H1 (cell line): ENCODE measurements at regions not wholly inside any gene's neighbourhood (a gene's known extent, or its start where the extent isn't known, plus 50 kb on each side); places are given as distances from the start of the nearest gene placed in this dataset.

Experiments used
- CTCF ChIA-PET: fragments of 300-600 bp; sonication (Branson Sonifier 250); formaldehyde crosslinking; loops from one replicate; lab custom pipeline; 2021; ENCODE audit not compliant: partially characterized antibody; lab: Charles Lee
- POLR2A ChIA-PET: fragments of 300-600 bp; sonication (Branson Sonifier 250); formaldehyde crosslinking; loops from one replicate; lab custom pipeline; 2021; ENCODE audit warnings: inconsistent platforms; ENCODE audit not compliant: partially characterized antibody; lab: Charles Lee
- DNase-seq, 2 experiments: peaks; one replicate each; pipeline versions ENCODE4 v3.0.0 to v3.0.0-alpha.2; 2010 to 2022; ENCODE audit warnings: low spot score in 2 of 2, low read depth in 1 of 2, mixed read lengths in 1 of 2
- FAIRE-seq: peaks from 2 replicates; lab custom pipeline; 2011; peaks lifted over from hg19 to GRCh38; lab: Jason Lieb, UNC
- H2AFZ ChIP-seq: 2 replicates; pipeline ENCODE4 v1.8.1; 2012; ENCODE audit warnings: low read length, inconsistent platforms
- H2AK5ac ChIP-seq: 2 replicates; pipeline ENCODE4 v1.6.1; 2013; ENCODE audit warnings: low read depth, low read length
- H2BK120ac ChIP-seq: replicated peaks from 2 replicates; pipeline ENCODE3; 2013; ENCODE audit warnings: low read depth, low read length, inconsistent platforms
- H2BK12ac ChIP-seq: 2 replicates; pipeline ENCODE4 v1.6.1; 2013; ENCODE audit warnings: low read depth, low read length
- H2BK15ac ChIP-seq: 2 replicates; pipeline ENCODE4 v1.6.1; 2013; ENCODE audit warnings: low read length
- H2BK20ac ChIP-seq: 2 replicates; pipeline ENCODE4 v1.6.1; 2013; ENCODE audit warnings: low read length
- H2BK5ac ChIP-seq: 2 replicates; pipeline ENCODE4 v1.6.1; 2013; ENCODE audit warnings: low read depth, low read length
- H3K14ac ChIP-seq: 2 replicates; pipeline ENCODE4 v1.6.1; 2013; ENCODE audit warnings: inconsistent platforms; ENCODE audit not compliant: insufficient read length
- H3K18ac ChIP-seq: 2 replicates; pipeline ENCODE4 v1.6.1; 2013; ENCODE audit warnings: low read length; ENCODE audit errors: extremely low read depth
- H3K23ac ChIP-seq: 2 replicates; pipeline ENCODE4 v1.6.1; 2013; ENCODE audit warnings: inconsistent platforms; ENCODE audit not compliant: insufficient read length
- H3K23me2 ChIP-seq: 2 replicates; pipeline ENCODE4 v1.6.1; 2013; ENCODE audit warnings: low read depth, low read length
- H3K27ac ChIP-seq: 2 replicates; pipeline ENCODE4 v1.6.1; 2011; ENCODE audit warnings: low read depth, low read length, inconsistent platforms
- H3K27me3 ChIP-seq, 4 experiments: replicated peaks in 1 of 4; 1 replicate in 1 of 4; 2 replicates in 3 of 4; pipeline versions ENCODE4 v1.6.1 to v1.8.1; 2011 to 2013; ENCODE audit warnings: low read length in 3 of 4, mild to moderate bottlenecking in 3 of 4, inconsistent platforms in 2 of 4, mixed read lengths in 2 of 4, moderate library complexity in 1 of 4; ENCODE audit not compliant: control insufficient read depth in 3 of 4, insufficient read depth in 3 of 4; ENCODE audit errors: extremely low read depth in 1 of 4
- H3K36me3 ChIP-seq, 4 experiments: 2 replicates each; pipeline versions ENCODE4 v1.6.1 to v1.8.1; 2011 to 2013; ENCODE audit warnings: mild to moderate bottlenecking in 4 of 4, low read length in 3 of 4, moderate library complexity in 2 of 4, control low read depth in 1 of 4, inconsistent platforms in 1 of 4; ENCODE audit not compliant: insufficient read depth in 4 of 4, control insufficient read depth in 2 of 4
- H3K4ac ChIP-seq: replicated peaks from 2 replicates; pipeline ENCODE3; 2013; ENCODE audit warnings: low read length, low read depth, mixed read lengths, inconsistent platforms; ENCODE audit not compliant: insufficient read length
- H3K4me1 ChIP-seq, 4 experiments: replicated peaks in 1 of 4; 1 replicate in 1 of 4; 2 replicates in 3 of 4; pipeline versions ENCODE4 v1.6.1 to v1.8.1; 2011 to 2013; ENCODE audit warnings: low read length in 3 of 4, inconsistent platforms in 2 of 4, mixed read lengths in 1 of 4; ENCODE audit not compliant: insufficient read depth in 4 of 4, control insufficient read depth in 3 of 4
- H3K4me2 ChIP-seq, 2 experiments: 2 replicates each; pipeline versions ENCODE4 v1.6.1 to v1.8.1; 2011 to 2013; ENCODE audit warnings: low read depth in 2 of 2, low read length in 2 of 2, control low read depth in 1 of 2, inconsistent platforms in 1 of 2, mild to moderate bottlenecking in 1 of 2; ENCODE audit not compliant: insufficient read depth in 1 of 2
- H3K4me3 ChIP-seq, 4 experiments: fragments of 200-600, 300-600 bp in 1 of 4; sonication (generic), shearing (Covaris generic), sonication (Bioruptor Twin) in 1 of 4; 2 replicates each; pipeline versions ENCODE4 v1.5.1 to v1.8.1; 2011 to 2016; ENCODE audit warnings: low read length in 4 of 4, low read depth in 3 of 4, control low read depth in 2 of 4, inconsistent platforms in 2 of 4, mild to moderate bottlenecking in 2 of 4, mixed read lengths in 1 of 4, moderate library complexity in 1 of 4; ENCODE audit not compliant: insufficient read depth in 2 of 4; ENCODE audit errors: extremely low read depth in 1 of 4
- H3K56ac ChIP-seq: replicated peaks from 2 replicates; pipeline ENCODE3; 2013; ENCODE audit warnings: low read depth, mild to moderate bottlenecking, mixed read lengths, low read length, inconsistent platforms; ENCODE audit not compliant: insufficient read length
- H3K79me1 ChIP-seq: 2 replicates; pipeline ENCODE4 v1.6.1; 2013; ENCODE audit warnings: low read depth, low read length, control low read depth
- H3K79me2 ChIP-seq, 2 experiments: 2 replicates each; pipeline versions ENCODE4 v1.6.1 to v1.8.1; 2012 to 2013; ENCODE audit warnings: low read length in 2 of 2, mild to moderate bottlenecking in 2 of 2, inconsistent platforms in 1 of 2; ENCODE audit not compliant: insufficient read depth in 2 of 2, control insufficient read depth in 1 of 2
- H3K9ac ChIP-seq, 4 experiments: replicated peaks in 1 of 4; 1 replicate in 1 of 4; 2 replicates in 3 of 4; pipeline versions ENCODE4 v1.6.1 to v1.8.1; 2011 to 2013; ENCODE audit warnings: low read depth in 3 of 4, low read length in 3 of 4, control low read depth in 2 of 4, mild to moderate bottlenecking in 2 of 4, moderate library complexity in 2 of 4, inconsistent platforms in 1 of 4; ENCODE audit errors: extremely low read depth in 1 of 4
- H3K9me3 ChIP-seq, 2 experiments: 2 replicates each; pipeline versions ENCODE4 v1.6.1 to v1.8.1; 2012 to 2013; ENCODE audit warnings: mild to moderate bottlenecking in 2 of 2, moderate library complexity in 2 of 2, control low read depth in 1 of 2, inconsistent platforms in 1 of 2, low read depth in 1 of 2, low read length in 1 of 2, mixed read lengths in 1 of 2; ENCODE audit not compliant: insufficient read depth in 2 of 2
- H4K20me1 ChIP-seq, 2 experiments: replicated peaks in 1 of 2; 2 replicates each; pipeline versions ENCODE3 to v1.8.1; 2011 to 2013; ENCODE audit warnings: inconsistent platforms in 2 of 2, low read length in 2 of 2, mild to moderate bottlenecking in 1 of 2; ENCODE audit not compliant: insufficient read depth in 2 of 2, control insufficient read depth in 1 of 2
- H4K5ac ChIP-seq: 2 replicates; pipeline ENCODE4 v1.6.1; 2013; ENCODE audit warnings: low read length, low read depth, mixed read lengths, inconsistent platforms; ENCODE audit not compliant: insufficient read length
- H4K8ac ChIP-seq: 2 replicates; pipeline ENCODE4 v1.8.0; 2013; ENCODE audit warnings: mild to moderate bottlenecking, moderate library complexity, low read length, inconsistent platforms; ENCODE audit not compliant: insufficient read depth; ENCODE audit errors: extremely low read depth
- H4K91ac ChIP-seq: replicated peaks from 2 replicates; pipeline ENCODE3; 2013; ENCODE audit warnings: low read length, mixed read lengths, inconsistent platforms; ENCODE audit not compliant: insufficient read length
- CBX8 ChIP-seq: fragments of 300-800, 300-1000 bp; sonication (generic); IDR thresholded peaks from 2 replicates; pipeline ENCODE4 v1.7.1; 2016; ENCODE audit warnings: low read depth, low read length, borderline replicate concordance
- JUN ChIP-seq: IDR thresholded peaks from 2 replicates; pipeline ENCODE4 v1.6.1; 2011; ENCODE audit warnings: low read depth, mild to moderate bottlenecking, improper control_type of control experiment, low read length
- KDM5A ChIP-seq: fragments of 200-600 bp; IDR thresholded peaks from 2 replicates; pipeline ENCODE4 v1.7.1; 2012; ENCODE audit warnings: mild to moderate bottlenecking, low read length, inconsistent platforms, mixed read lengths
- NRF1 ChIP-seq: IDR thresholded peaks from 2 replicates; pipeline ENCODE4 v1.6.1; 2011; ENCODE audit warnings: mild to moderate bottlenecking, low read depth, low read length, improper control_type of control experiment
- POLR2AphosphoS5 ChIP-seq: IDR thresholded peaks from 2 replicates; pipeline ENCODE4 v1.6.1; 2011; ENCODE audit warnings: low read depth, low read length
- POU5F1 ChIP-seq: IDR thresholded peaks from 2 replicates; pipeline ENCODE4 v1.6.1; 2011; ENCODE audit warnings: low read depth, mild to moderate bottlenecking, low read length, moderate library complexity
- SIRT6 ChIP-seq: IDR thresholded peaks from one replicate; pipeline ENCODE4 v1.7.1; 2012; ENCODE audit warnings: low read length, inconsistent platforms
- SP4 ChIP-seq: IDR thresholded peaks from 2 replicates; pipeline ENCODE4 v1.6.1; 2012; ENCODE audit warnings: low read length, inconsistent platforms
- WGBS, 2 experiments: shearing (Covaris generic) in 1 of 2; methylation state at CpG; one replicate each; pipeline versions ENCODE4 v1.1.6 to v1.1.7; 2013 to 2015; ENCODE audit warnings: low lambda C conversion rate in 2 of 2, mixed read lengths in 2 of 2, inconsistent platforms in 1 of 2, low coverage in 1 of 2, missing lambda C conversion rate in 1 of 2; ENCODE audit not compliant: insufficient replicate concordance in 2 of 2, insufficient coverage in 1 of 2, insufficient read length in 1 of 2; ENCODE audit errors: extremely low coverage in 1 of 2, missing lambda C conversion rate in 1 of 2; 5-methylcytosine and 5-hydroxymethylcytosine counted together
- TF ChIP-seq, protein P1 (sequence below): IDR thresholded peaks from 2 replicates; pipeline ENCODE4 v1.6.1; 2012; ENCODE audit warnings: inconsistent platforms

DNA sequence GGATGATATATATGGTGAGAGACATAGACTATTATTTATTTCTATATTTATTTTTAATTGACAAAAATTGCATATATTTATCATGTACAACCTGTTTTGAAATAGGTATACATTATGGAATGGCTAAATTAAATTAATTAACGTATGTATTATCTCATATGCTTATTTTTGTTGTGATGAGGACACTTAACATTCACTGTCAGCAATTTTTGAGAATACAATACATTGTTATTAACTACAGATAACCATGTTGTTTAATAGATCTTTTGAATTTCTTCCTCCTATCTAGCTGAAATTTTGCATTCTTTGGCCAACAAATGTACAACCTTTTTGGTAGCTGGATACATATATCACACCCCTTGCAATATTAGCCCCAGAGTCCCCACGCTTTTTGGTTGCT is 110.7 kb upstream of the CITED2 start:
- WGBS, 2 experiments: 67% methylated on average over 2 of the region's 2 CpGs; no CpG with 5 or more reads in 1 of the 2 experiments
- Histone ChIP-seq H3K14ac (no peak overlapping the region), H3K4me1 (peaks cover 0 to 14% (median 9%) of the 10 kb centered on the region in 4 experiments; a peak in 6 of 7 replicates), H2BK15ac (no peak overlapping the region), H2BK20ac (no peak overlapping the region), H3K9ac (no peak overlapping the region), H3K79me1 (no peaks in the 10 kb centered on the region), H3K23me2 (no peaks in the 10 kb centered on the region), H3K23ac (no peak overlapping the region), H3K4me2 (no peak overlapping the region), H3K18ac (no peak overlapping the region), H4K91ac (no peak overlapping the region), H4K5ac (no peak overlapping the region), H3K79me2 (no peaks in the 10 kb centered on the region), H3K27ac (no peak overlapping the region), H3K4me3 (no peak overlapping the region), H2BK12ac (no peak overlapping the region), H3K36me3 (no peaks in the 10 kb centered on the region), H3K27me3 (no peaks in the 10 kb centered on the region), H3K4ac (no peak overlapping the region), H4K20me1 (no peaks in the 10 kb centered on the region), H3K9me3 (no peaks in the 10 kb centered on the region), H2BK120ac (no peak overlapping the region), H2AK5ac (no peak overlapping the region), H2AFZ (no peak overlapping the region), H3K56ac (no peak overlapping the region), H4K8ac (no peak overlapping the region), H2BK5ac (no peak overlapping the region)
- FAIRE-seq (no peak), DNase-seq (no peak)
- CTCF ChIA-PET: interaction anchor here (1.5 kb wide), 1 partner anchor 14 kb away, joined by 3 read pairs; no protein-coding TSS in a partner anchor
- POLR2A ChIA-PET: no interaction called here
- TF ChIP-seq SP4 (no peak), KDM5A (no peak), SIRT6 (no peak), JUN (no peak), POLR2AphosphoS5 (no peak), CBX8 (no peak), POU5F1 (no peak), NRF1 (no peak)
- TF ChIP-seq, protein P1, sequence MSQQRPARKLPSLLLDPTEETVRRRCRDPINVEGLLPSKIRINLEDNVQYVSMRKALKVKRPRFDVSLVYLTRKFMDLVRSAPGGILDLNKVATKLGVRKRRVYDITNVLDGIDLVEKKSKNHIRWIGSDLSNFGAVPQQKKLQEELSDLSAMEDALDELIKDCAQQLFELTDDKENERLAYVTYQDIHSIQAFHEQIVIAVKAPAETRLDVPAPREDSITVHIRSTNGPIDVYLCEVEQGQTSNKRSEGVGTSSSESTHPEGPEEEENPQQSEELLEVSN: no peak
